CD14-positive monocyte (primary cell): ENCODE measurements at regions not wholly inside any gene's neighbourhood (a gene's known extent, or its start where the extent isn't known, plus 50 kb on each side); places are given as distances from the start of the nearest gene placed in this dataset.

ENCODE experiments used
- DNase-seq, 3 donors: peaks; one replicate each; pipeline ENCODE4 v3.0.0-alpha.2; 2011 to 2022
- H2AFZ ChIP-seq: 2 replicates; pipeline ENCODE4 v1.6.0; 2012; ENCODE audit warnings: mild to moderate bottlenecking, low read depth, low read length, inconsistent platforms; ENCODE audit not compliant: insufficient read depth, poor library complexity, severe bottlenecking
- H3K27ac ChIP-seq, 2 donors: 1 replicate in 1 of 2; 2 replicates in 1 of 2; pipeline ENCODE4 v1.5.1; 2012 to 2013; ENCODE audit warnings: low read length in 2 of 2, control low read depth in 1 of 2, inconsistent platforms in 1 of 2, low read depth in 1 of 2, mild to moderate bottlenecking in 1 of 2
- H3K27me3 ChIP-seq, 2 donors: one replicate each; pipeline versions ENCODE4 v1.6.0 to v1.6.1; 2011 to 2013; ENCODE audit warnings: low read length in 2 of 2; ENCODE audit not compliant: control insufficient read depth in 2 of 2, insufficient read depth in 2 of 2
- H3K36me3 ChIP-seq, 2 donors: replicated peaks in 1 of 2; 1 replicate in 1 of 2; 2 replicates in 1 of 2; pipeline versions ENCODE4 v1.5.1 to v1.6.1; 2012 to 2013; ENCODE audit warnings: low read length in 2 of 2, control low read depth in 1 of 2, inconsistent platforms in 1 of 2, mild to moderate bottlenecking in 1 of 2; ENCODE audit not compliant: insufficient read depth in 2 of 2, control insufficient read depth in 1 of 2
- H3K4me1 ChIP-seq, 2 donors: 1 replicate in 1 of 2; 2 replicates in 1 of 2; pipeline versions ENCODE4 v1.5.1 to v1.6.1; 2012 to 2013; ENCODE audit warnings: low read length in 2 of 2, control low read depth in 1 of 2, inconsistent platforms in 1 of 2, mild to moderate bottlenecking in 1 of 2, moderate library complexity in 1 of 2; ENCODE audit not compliant: insufficient read depth in 2 of 2, control insufficient read depth in 1 of 2
- H3K4me2 ChIP-seq: replicated peaks from 2 replicates; pipeline ENCODE3; 2012; ENCODE audit warnings: low read length, moderate library complexity, mild to moderate bottlenecking; ENCODE audit not compliant: poor library complexity, severe bottlenecking; ENCODE audit errors: extremely low read depth
- H3K4me3 ChIP-seq, 3 experiments: fragments of 200-600 bp in 1 of 3; sonication (generic) in 1 of 3; replicated peaks in 1 of 3; 1 replicate in 2 of 3; 2 replicates in 1 of 3; pipeline ENCODE4 v1.5.1; 2011 to 2013; ENCODE audit warnings: low read length in 3 of 3, mild to moderate bottlenecking in 3 of 3, control low read depth in 2 of 3, low read depth in 2 of 3, inconsistent platforms in 1 of 3, moderate library complexity in 1 of 3
- H3K79me2 ChIP-seq: 2 replicates; pipeline ENCODE4 v1.6.0; 2012; ENCODE audit warnings: mild to moderate bottlenecking, control low read depth, inconsistent platforms, low read length, moderate library complexity; ENCODE audit not compliant: insufficient read depth
- H3K9ac ChIP-seq: 2 replicates; pipeline ENCODE4 v1.6.0; 2017; ENCODE audit warnings: low read length, mild to moderate bottlenecking; ENCODE audit not compliant: insufficient read depth, poor library complexity, severe bottlenecking
- H3K9me3 ChIP-seq, 2 donors: replicated peaks in 1 of 2; 1 replicate in 1 of 2; 2 replicates in 1 of 2; pipeline versions ENCODE4 v1.5.1 to v1.6.1; 2012 to 2013; ENCODE audit warnings: low read length in 2 of 2, control low read depth in 1 of 2; ENCODE audit not compliant: control insufficient read depth in 1 of 2, insufficient read depth in 1 of 2
- H4K20me1 ChIP-seq: 2 replicates; pipeline ENCODE4 v1.6.0; 2012; ENCODE audit warnings: mild to moderate bottlenecking, low read length, control low read depth, moderate library complexity; ENCODE audit not compliant: insufficient read depth
- H3K27ac Mint-ChIP-seq, 7 donors: one replicate each; pipeline ENCODE4 v1.8.0; 2020; ENCODE audit warnings: mild to moderate bottlenecking in 7 of 7, mixed read lengths in 7 of 7, moderate library complexity in 6 of 7, inconsistent platforms in 2 of 7
- H3K27me3 Mint-ChIP-seq, 3 donors: one replicate each; pipeline ENCODE4 v1.8.0; 2021 to 2022; ENCODE audit warnings: low read depth in 3 of 3, mild to moderate bottlenecking in 3 of 3, mixed read lengths in 3 of 3, moderate library complexity in 3 of 3, inconsistent platforms in 1 of 3
- H3K36me3 Mint-ChIP-seq, 2 donors: one replicate each; pipeline ENCODE4 v1.8.0; 2020; ENCODE audit warnings: mixed read lengths in 2 of 2, inconsistent platforms in 1 of 2, mild to moderate bottlenecking in 1 of 2
- H3K4me1 Mint-ChIP-seq: one replicate; pipeline ENCODE4 v1.8.0; 2020; ENCODE audit warnings: mild to moderate bottlenecking, mixed read lengths
- H3K4me3 Mint-ChIP-seq, 2 donors: one replicate each; pipeline ENCODE4 v1.8.0; 2020; ENCODE audit warnings: mild to moderate bottlenecking in 2 of 2, mixed read lengths in 2 of 2, moderate library complexity in 1 of 2
- H3K9me3 Mint-ChIP-seq, 7 donors: one replicate each; pipeline ENCODE4 v1.8.0; 2020 to 2022; ENCODE audit warnings: mixed read lengths in 7 of 7, mild to moderate bottlenecking in 6 of 7, moderate library complexity in 6 of 7, inconsistent platforms in 2 of 7
- WGBS: methylation state at CpG from one replicate; pipeline ENCODE4 v1.1.5; 2013; ENCODE audit warnings: missing lambda C conversion rate; ENCODE audit not compliant: insufficient coverage; 5-methylcytosine and 5-hydroxymethylcytosine counted together
- intact Hi-C, 2 donors: fragments of 100-400 bp; cut with micrococcal nuclease; formaldehyde crosslinking; loops; one replicate each; pipeline versions ENCODE4 v1.15.0 to v1.15.1; 2023
- TF ChIP-seq, protein P1 (sequence below): fragments of 200-600 bp; IDR thresholded peaks from one replicate; pipeline ENCODE4 v1.8.0; 2022; ENCODE audit warnings: antibody characterized with exemption, mild to moderate bottlenecking

DNA sequence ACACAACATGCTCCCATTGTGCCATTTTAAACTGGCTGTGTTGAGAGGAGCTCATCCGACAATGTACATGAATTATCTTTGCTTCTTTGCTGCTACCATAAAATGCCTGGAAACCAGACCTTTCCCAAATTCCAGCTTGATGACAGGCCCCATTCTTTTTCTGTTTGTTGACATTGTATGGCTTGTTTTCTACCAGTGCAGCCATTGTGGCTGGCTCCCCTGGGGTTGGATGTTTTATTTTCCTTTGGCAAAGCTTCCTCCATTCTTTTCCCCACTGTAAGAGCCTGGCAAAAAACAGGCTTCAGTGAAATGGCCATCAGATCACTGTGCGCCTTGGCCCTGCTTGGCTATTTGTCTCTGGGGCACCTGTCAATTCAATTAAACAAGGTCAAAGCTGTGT lies 532.5 kb downstream of the VRK1 start:
- Histone ChIP-seq H3K9me3 (no peaks in the 10 kb centered on the region), H3K4me3 (no peak overlapping the region), H2AFZ (no peak overlapping the region), H3K36me3 (no peaks in the 10 kb centered on the region), H3K27ac (no peak overlapping the region), H4K20me1 (no peaks in the 10 kb centered on the region), H3K4me2 (no peak overlapping the region), H3K79me2 (no peaks in the 10 kb centered on the region), H3K4me1 (no peaks in the 10 kb centered on the region), H3K9ac (no peak overlapping the region), H3K27me3 (no peaks in the 10 kb centered on the region)
- H3K36me3 Mint-ChIP-seq, result no peaks in the 10 kb centered on the region
- intact Hi-C loops, result no loop called here
- H3K4me1 Mint-ChIP-seq, result no peaks in the 10 kb centered on the region
- H3K27me3 Mint-ChIP-seq, result peaks cover 0 to 3% (median 3%) of the 10 kb centered on the region in 3 donors
- TF ChIP-seq, protein P1, sequence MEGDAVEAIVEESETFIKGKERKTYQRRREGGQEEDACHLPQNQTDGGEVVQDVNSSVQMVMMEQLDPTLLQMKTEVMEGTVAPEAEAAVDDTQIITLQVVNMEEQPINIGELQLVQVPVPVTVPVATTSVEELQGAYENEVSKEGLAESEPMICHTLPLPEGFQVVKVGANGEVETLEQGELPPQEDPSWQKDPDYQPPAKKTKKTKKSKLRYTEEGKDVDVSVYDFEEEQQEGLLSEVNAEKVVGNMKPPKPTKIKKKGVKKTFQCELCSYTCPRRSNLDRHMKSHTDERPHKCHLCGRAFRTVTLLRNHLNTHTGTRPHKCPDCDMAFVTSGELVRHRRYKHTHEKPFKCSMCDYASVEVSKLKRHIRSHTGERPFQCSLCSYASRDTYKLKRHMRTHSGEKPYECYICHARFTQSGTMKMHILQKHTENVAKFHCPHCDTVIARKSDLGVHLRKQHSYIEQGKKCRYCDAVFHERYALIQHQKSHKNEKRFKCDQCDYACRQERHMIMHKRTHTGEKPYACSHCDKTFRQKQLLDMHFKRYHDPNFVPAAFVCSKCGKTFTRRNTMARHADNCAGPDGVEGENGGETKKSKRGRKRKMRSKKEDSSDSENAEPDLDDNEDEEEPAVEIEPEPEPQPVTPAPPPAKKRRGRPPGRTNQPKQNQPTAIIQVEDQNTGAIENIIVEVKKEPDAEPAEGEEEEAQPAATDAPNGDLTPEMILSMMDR, result no peak
- no peak overlapping the region for H3K4me3 Mint-ChIP-seq
- peaks cover 0 to 4% (median 2%) of the 10 kb centered on the region in 7 donors for H3K9me3 Mint-ChIP-seq
- no CpG with 5 or more reads among the region's 2 CpGs for WGBS
- H3K27ac Mint-ChIP-seq, result no peak overlapping the region
- no peak for DNase-seq

DNA sequence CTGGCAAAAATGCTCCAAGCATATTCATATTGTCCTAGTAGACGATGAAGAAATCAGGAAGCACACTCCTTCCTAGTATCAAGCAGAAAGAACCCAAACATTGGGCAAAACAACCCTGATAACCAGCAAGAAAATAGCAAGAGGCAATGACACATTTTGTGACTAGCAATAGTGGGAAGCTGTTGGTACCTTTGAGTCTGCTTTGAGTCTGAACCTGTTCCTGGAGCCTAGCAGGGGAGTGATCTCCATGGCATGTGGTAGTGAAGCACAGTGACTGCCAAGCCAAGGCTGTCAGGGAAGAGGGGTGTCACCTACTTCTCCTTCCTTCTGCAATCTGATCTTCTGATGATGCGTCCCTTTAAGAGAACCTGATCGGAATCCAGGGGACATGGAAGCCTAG lies 533.9 kb downstream of the VRK1 start:
- H3K36me3 Mint-ChIP-seq, result no peaks in the 10 kb centered on the region
- H4K20me1 ChIP-seq, result no peaks in the 10 kb centered on the region
- peaks cover 0 to 3% (median 3%) of the 10 kb centered on the region in 3 donors for H3K27me3 Mint-ChIP-seq
- no peaks in the 10 kb centered on the region for H3K79me2 ChIP-seq
- H3K4me1 Mint-ChIP-seq, result no peaks in the 10 kb centered on the region
- WGBS, result no CpG with 5 or more reads among the region's 3 CpGs
- H3K4me3 Mint-ChIP-seq, result no peak overlapping the region
- H3K27ac ChIP-seq, result no peak overlapping the region
- no peaks in the 10 kb centered on the region for H3K4me1 ChIP-seq
- no peak overlapping the region for H2AFZ ChIP-seq
- peaks cover 0 to 3% (median 2%) of the 10 kb centered on the region in 7 donors for H3K9me3 Mint-ChIP-seq
- H3K27ac Mint-ChIP-seq, result no peak overlapping the region
- H3K27me3 ChIP-seq, result no peaks in the 10 kb centered on the region
- H3K9me3 ChIP-seq, result peaks cover 0 to 2% of the 10 kb centered on the region in 2 donors
- no peak overlapping the region for H3K4me3 ChIP-seq
- intact Hi-C loops, result no loop called here
- no peaks in the 10 kb centered on the region for H3K36me3 ChIP-seq
- H3K4me2 ChIP-seq, result no peak overlapping the region
- H3K9ac ChIP-seq, result no peak overlapping the region
- TF ChIP-seq, protein P1, result no peak
- no peak for DNase-seq
